Neutrophil (primary cell): ENCODE measurements at regions not wholly inside any gene's neighbourhood (a gene's known extent, or its start where the extent isn't known, plus 50 kb on each side); places are given as distances from the start of the nearest gene placed in this dataset.

Experiments
- H3K27ac ChIP-seq: fragments of 200-600 bp; sonication (generic); 2 replicates; pipeline ENCODE4 v1.5.1; 2016; ENCODE audit warnings: mild to moderate bottlenecking, moderate library complexity
- H3K27me3 ChIP-seq: fragments of 200-600 bp; sonication (generic); 2 replicates; pipeline ENCODE4 v1.6.0; 2016; ENCODE audit warnings: mild to moderate bottlenecking
- H3K36me3 ChIP-seq: fragments of 200-600 bp; sonication (generic); 2 replicates; pipeline ENCODE4 v1.5.1; 2017
- H3K4me1 ChIP-seq, 2 experiments: fragments of 200-600 bp in 1 of 2; sonication (generic) in 1 of 2; 1 replicate in 1 of 2; 2 replicates in 1 of 2; pipeline versions ENCODE4 v1.5.1 to v1.6.1; 2013 to 2016; ENCODE audit warnings: low read depth in 1 of 2, low read length in 1 of 2, mild to moderate bottlenecking in 1 of 2, moderate library complexity in 1 of 2; ENCODE audit not compliant: control insufficient read depth in 1 of 2, insufficient read depth in 1 of 2
- H3K4me3 ChIP-seq, 2 experiments: fragments of 200-600 bp in 1 of 2; sonication (generic) in 1 of 2; 1 replicate in 1 of 2; 2 replicates in 1 of 2; pipeline ENCODE4 v1.5.1; 2013 to 2016; ENCODE audit warnings: low read depth in 1 of 2, low read length in 1 of 2, mild to moderate bottlenecking in 1 of 2, moderate library complexity in 1 of 2
- H3K9me3 ChIP-seq: fragments of 200-600 bp; sonication (generic); 2 replicates; pipeline ENCODE4 v1.5.1; 2016
- CTCF ChIP-seq: fragments of 200-600 bp; sonication (generic); IDR thresholded peaks from 2 replicates; pipeline ENCODE4 v1.5.1; 2016; ENCODE audit warnings: antibody characterized with exemption

DNA sequence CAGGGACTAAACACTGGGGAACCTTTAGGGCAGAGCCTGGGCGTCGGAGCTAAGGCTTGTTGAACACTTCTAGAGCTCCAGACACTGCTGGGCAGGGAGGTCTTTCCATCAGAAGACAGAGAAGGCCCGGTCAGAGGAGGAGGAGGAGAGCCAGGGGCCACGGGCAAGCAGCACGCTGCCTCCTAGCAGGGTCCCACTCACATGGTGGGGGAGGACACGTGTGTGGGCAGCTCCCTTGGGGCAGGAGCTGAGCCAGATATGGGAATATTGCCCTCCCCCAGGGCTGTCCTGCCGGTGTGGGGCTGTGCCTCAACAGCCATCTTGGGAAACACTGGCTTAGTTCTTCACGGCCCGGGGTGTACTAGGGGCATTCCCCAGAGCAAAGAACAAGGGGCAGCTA lies 89.6 kb upstream of the TLE3 start:
- Histone ChIP-seq H3K27ac (no peak overlapping the region), H3K4me3 (no peak overlapping the region), H3K36me3 (no peaks in the 10 kb centered on the region), H3K4me1 (no peaks in the 10 kb centered on the region), H3K27me3 (no peaks in the 10 kb centered on the region), H3K9me3 (no peaks in the 10 kb centered on the region)
- no peak for TF ChIP-seq CTCF

DNA sequence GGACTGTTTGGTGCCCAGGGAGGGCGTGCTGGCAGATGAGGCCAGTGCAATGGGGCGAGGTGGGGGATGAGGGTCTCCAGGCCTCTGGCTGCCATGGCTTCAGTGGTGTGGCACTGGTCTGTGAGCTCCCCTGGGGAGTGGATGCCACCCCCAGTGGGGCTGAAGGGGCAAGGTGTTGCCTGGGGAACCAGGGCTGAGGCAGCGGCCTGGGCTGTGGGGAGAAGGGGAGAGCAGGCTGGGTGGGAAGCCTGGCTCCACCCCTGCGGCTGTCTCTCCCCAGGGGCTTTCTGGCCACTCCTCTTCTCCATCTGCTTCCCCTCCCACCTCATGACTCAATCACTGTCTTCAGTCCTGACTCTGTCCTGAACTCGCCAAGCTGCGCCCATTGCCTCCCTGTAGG lies 88.4 kb upstream of the TLE3 start:
- Histone ChIP-seq H3K27me3 (no peaks in the 10 kb centered on the region), H3K36me3 (no peaks in the 10 kb centered on the region), H3K4me1 (no peaks in the 10 kb centered on the region), H3K9me3 (no peaks in the 10 kb centered on the region), H3K4me3 (no peak overlapping the region), H3K27ac (no peak overlapping the region)
- TF ChIP-seq CTCF = no peak

DNA sequence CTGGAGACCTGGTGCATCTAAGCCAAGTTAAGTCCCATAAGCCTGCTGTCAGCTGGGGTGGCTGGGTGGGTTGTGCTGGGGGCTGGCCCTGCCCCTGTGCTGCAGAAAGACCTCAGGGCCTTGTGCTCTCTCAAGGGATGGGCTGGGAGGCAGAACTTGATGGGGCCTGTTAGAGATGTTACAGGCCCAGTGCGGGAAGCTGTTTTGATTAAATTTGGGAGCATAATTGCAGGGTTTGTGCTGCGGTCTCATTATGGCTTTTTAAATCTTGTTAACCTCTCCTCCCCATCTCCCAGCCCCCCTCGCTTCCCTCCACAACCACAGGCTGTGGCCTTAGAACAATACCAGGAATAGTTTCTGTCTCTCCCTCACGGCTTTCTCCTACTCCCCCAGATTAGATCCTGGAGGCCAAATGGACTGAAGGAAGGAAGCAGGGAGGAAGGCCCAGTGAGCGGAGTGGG lies 87.6 kb upstream of the TLE3 start:
- no peaks in the 10 kb centered on the region for H3K4me1 ChIP-seq
- H3K4me3 ChIP-seq = no peak overlapping the region
- H3K27ac ChIP-seq = no peak overlapping the region
- no peak for TF ChIP-seq CTCF
- H3K36me3 ChIP-seq = no peaks in the 10 kb centered on the region
- H3K9me3 ChIP-seq = no peaks in the 10 kb centered on the region
- no peaks in the 10 kb centered on the region for H3K27me3 ChIP-seq

DNA sequence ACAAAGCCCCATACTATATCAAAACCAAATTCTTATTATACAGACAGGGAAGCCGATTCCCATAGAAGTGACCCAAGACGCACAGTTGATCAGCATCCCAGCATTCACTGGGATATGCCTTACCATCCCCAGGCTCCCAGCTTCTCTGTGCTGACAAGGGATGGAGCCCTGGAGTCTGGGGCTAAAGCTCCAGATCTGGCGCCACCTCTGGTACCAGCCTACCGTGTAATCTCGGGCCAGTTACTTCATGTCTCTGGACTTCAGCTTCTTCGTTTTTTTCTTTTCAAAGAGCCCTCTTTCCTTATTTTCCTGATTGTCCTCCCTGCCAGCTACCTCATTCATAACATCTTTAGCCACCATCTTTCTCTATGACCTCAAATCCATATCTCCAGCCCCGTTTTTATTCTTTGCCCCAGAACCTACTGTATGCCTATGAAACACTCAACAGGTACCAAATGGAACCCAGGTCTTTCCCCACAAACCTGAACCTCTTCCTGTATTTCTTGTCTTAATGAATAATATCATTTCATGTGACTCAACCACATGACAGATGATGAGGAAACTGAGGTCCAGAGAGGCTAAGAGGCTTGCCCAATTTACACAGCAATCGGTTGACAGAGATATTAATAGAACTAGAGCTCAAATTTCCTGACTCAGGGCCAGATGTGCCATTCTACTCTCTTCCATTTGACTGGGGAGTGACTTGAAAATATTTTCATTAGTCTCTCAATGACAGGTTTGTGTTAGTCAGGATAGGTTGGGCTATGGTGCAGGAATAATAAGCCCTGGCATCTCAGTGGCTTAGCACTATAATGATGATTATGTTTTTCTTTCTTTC lies 85.4 kb upstream of the TLE3 start:
- Histone ChIP-seq H3K27me3 (no peaks in the 10 kb centered on the region), H3K36me3 (no peaks in the 10 kb centered on the region)
- TF ChIP-seq CTCF = no peak

GRCh38 chr15:70181626-70182255 lies 84.0 kb upstream of the TLE3 start:
- H3K4me1 ChIP-seq = no peaks in the 10 kb centered on the region
- H3K9me3 ChIP-seq = no peaks in the 10 kb centered on the region
- H3K4me3 ChIP-seq = no peak overlapping the region
- no peaks in the 10 kb centered on the region for H3K27me3 ChIP-seq
- no peak overlapping the region for H3K27ac ChIP-seq
- H3K36me3 ChIP-seq = no peaks in the 10 kb centered on the region
- TF ChIP-seq CTCF = no peak

More for the DNA sequence above, 85.4 kb upstream of the TLE3 start:
- no peaks in the 10 kb centered on the region for H3K9me3 ChIP-seq
- no peak overlapping the region for H3K27ac ChIP-seq
- no peaks in the 10 kb centered on the region for H3K4me1 ChIP-seq
- no peak overlapping the region for H3K4me3 ChIP-seq
